Neural progenitor cell (in vitro differentiated cells): ENCODE measurements at regions not wholly inside any gene's neighbourhood (a gene's known extent, or its start where the extent isn't known, plus 50 kb on each side); places are given as distances from the start of the nearest gene placed in this dataset.
A peak's percentile ranks its signal among the peaks of the same experiment; 100 is the strongest.

Experiments
- DNase-seq: peaks from one replicate; pipeline ENCODE4 v3.0.0-alpha.2; 2016; ENCODE audit warnings: low spot score
- H2AFZ ChIP-seq: fragments of 200-600 bp; sonication (generic); replicated peaks from 2 replicates; pipeline ENCODE4 v1.6.1; 2016; ENCODE audit warnings: antibody characterized with exemption
- H3F3A ChIP-seq: fragments of 200-600 bp; sonication (generic); 2 replicates; pipeline ENCODE4 v1.6.1; 2016; ENCODE audit warnings: antibody characterized with exemption, low read depth
- H3K27ac ChIP-seq: fragments of 200-600 bp; sonication (generic); 2 replicates; pipeline ENCODE4 v1.5.1; 2016; ENCODE audit warnings: mild to moderate bottlenecking
- H3K27me3 ChIP-seq: fragments of 200-600 bp; sonication (generic); 2 replicates; pipeline ENCODE4 v1.6.1; 2016; ENCODE audit warnings: mild to moderate bottlenecking, moderate library complexity
- H3K36me3 ChIP-seq: fragments of 200-600 bp; sonication (generic); 2 replicates; pipeline ENCODE4 v1.5.1; 2016
- H3K4me1 ChIP-seq: fragments of 200-600 bp; sonication (generic); 2 replicates; pipeline ENCODE4 v1.6.1; 2016; ENCODE audit warnings: mixed run types
- H3K4me2 ChIP-seq: fragments of 200-600 bp; sonication (generic); 2 replicates; pipeline ENCODE4 v1.6.1; 2016
- H3K4me3 ChIP-seq: fragments of 200-600 bp; sonication (generic); 2 replicates; pipeline ENCODE4 v1.5.1; 2016
- H3K79me2 ChIP-seq: fragments of 200-600 bp; sonication (generic); 2 replicates; pipeline ENCODE4 v1.6.1; 2016; ENCODE audit warnings: low read depth
- H3K9ac ChIP-seq: fragments of 200-600 bp; sonication (generic); 2 replicates; pipeline ENCODE4 v1.6.1; 2016
- H3K9me3 ChIP-seq: fragments of 200-600 bp; sonication (generic); 2 replicates; pipeline ENCODE4 v1.5.1; 2016; ENCODE audit warnings: low read depth
- H4K20me1 ChIP-seq: fragments of 200-600 bp; sonication (generic); 2 replicates; pipeline ENCODE4 v1.6.1; 2016; ENCODE audit warnings: low read depth
- H3K27ac Mint-ChIP-seq: 3 replicates; pipeline ENCODE4 v1.8.0; 2021; ENCODE audit warnings: mixed read lengths
- H3K27me3 Mint-ChIP-seq: 2 replicates; pipeline ENCODE4 v1.8.0; 2022; ENCODE audit warnings: low read depth, mild to moderate bottlenecking, inconsistent platforms, moderate library complexity, mixed read lengths; ENCODE audit not compliant: insufficient read depth
- H3K36me3 Mint-ChIP-seq: 3 replicates; pipeline ENCODE4 v1.8.0; 2021; ENCODE audit warnings: mixed read lengths
- H3K4me1 Mint-ChIP-seq: 3 replicates; pipeline ENCODE4 v1.8.0; 2021; ENCODE audit warnings: mixed read lengths
- H3K4me3 Mint-ChIP-seq: 3 replicates; pipeline ENCODE4 v1.8.0; 2021; ENCODE audit warnings: mild to moderate bottlenecking, moderate library complexity, mixed read lengths
- H3K9me3 Mint-ChIP-seq: 3 replicates; pipeline ENCODE4 v1.8.0; 2020; ENCODE audit warnings: mixed read lengths
- CTCF ChIP-seq: fragments of 200-600 bp; sonication (generic); IDR thresholded peaks from 2 replicates; pipeline ENCODE4 v1.5.1; 2017; ENCODE audit warnings: antibody characterized with exemption, mild to moderate bottlenecking
- EZH2 ChIP-seq: fragments of 200-600 bp; sonication (generic); IDR thresholded peaks from 2 replicates; pipeline ENCODE4 v1.6.1; 2017; ENCODE audit warnings: antibody characterized with exemption, mild to moderate bottlenecking, moderate library complexity
- EZH2phosphoT487 ChIP-seq: fragments of 200-600 bp; sonication (generic); IDR thresholded peaks from 2 replicates; pipeline ENCODE4 v1.6.1; 2017; ENCODE audit warnings: antibody characterized with exemption

- peaks cover 2% of the 10 kb centered on the region for H3K27me3 Mint-ChIP-seq
- DNase-seq, result no peak
- Histone ChIP-seq H3K9me3 (no peaks in the 10 kb centered on the region), H3K27ac (no peak overlapping the region), H3K4me2 (peak overlapping the region; percentile 65), H3K79me2 (no peaks in the 10 kb centered on the region), H4K20me1 (no peaks in the 10 kb centered on the region), H3F3A (no peaks in the 10 kb centered on the region), H3K27me3 (no peaks in the 10 kb centered on the region), H3K4me1 (peaks cover 38% of the 10 kb centered on the region), H3K36me3 (no peaks in the 10 kb centered on the region), H3K4me3 (no peak overlapping the region), H3K9ac (no peak overlapping the region), H2AFZ (peak overlapping the region; percentile 48)
- no peak overlapping the region for H3K27ac Mint-ChIP-seq
- no peak overlapping the region for H3K4me3 Mint-ChIP-seq
- no peaks in the 10 kb centered on the region for H3K9me3 Mint-ChIP-seq
- TF ChIP-seq EZH2, result no peak
- no peak for TF ChIP-seq EZH2phosphoT487
- no peak for TF ChIP-seq CTCF
- peaks cover 30% of the 10 kb centered on the region for H3K4me1 Mint-ChIP-seq
- no peaks in the 10 kb centered on the region for H3K36me3 Mint-ChIP-seq
Measured at GRCh38 chr12:46660719-46661109, 165.1 kb downstream of the SLC38A4 start.

- H3K27me3 Mint-ChIP-seq, result peaks cover 2% of the 10 kb centered on the region
- Histone ChIP-seq H3K27me3 (no peaks in the 10 kb centered on the region), H3K4me1 (peaks cover 38% of the 10 kb centered on the region), H4K20me1 (no peaks in the 10 kb centered on the region), H3K4me3 (no peak overlapping the region), H3K9me3 (no peaks in the 10 kb centered on the region), H3K9ac (no peak overlapping the region), H3K27ac (no peak overlapping the region), H3F3A (no peaks in the 10 kb centered on the region), H3K4me2 (peak overlapping the region; percentile 65), H3K36me3 (no peaks in the 10 kb centered on the region), H2AFZ (peak overlapping the region; percentile 40), H3K79me2 (no peaks in the 10 kb centered on the region)
- peaks cover 30% of the 10 kb centered on the region for H3K4me1 Mint-ChIP-seq
- TF ChIP-seq EZH2 (no peak), CTCF (no peak), EZH2phosphoT487 (no peak)
- H3K9me3 Mint-ChIP-seq, result no peaks in the 10 kb centered on the region
- no peak overlapping the region for H3K27ac Mint-ChIP-seq
- DNase-seq, result no peak
- H3K36me3 Mint-ChIP-seq, result no peaks in the 10 kb centered on the region
- no peak overlapping the region for H3K4me3 Mint-ChIP-seq
Measured at GRCh38 chr12:46660276-46660675, 165.5 kb downstream of the SLC38A4 start.

- no peak overlapping the region for H3K9ac ChIP-seq
- no peak overlapping the region for H2AFZ ChIP-seq
- peak overlapping the region; percentile 65 for H3K4me2 ChIP-seq
Measured at GRCh38 chr12:46659824-46660223, 166.0 kb downstream of the SLC38A4 start.

More at GRCh38 chr12:46659824-46660223, 166.0 kb downstream of the SLC38A4 start:
- Histone ChIP-seq H3K4me1 (peaks cover 38% of the 10 kb centered on the region), H3K9me3 (no peaks in the 10 kb centered on the region), H3F3A (no peaks in the 10 kb centered on the region), H3K4me3 (peak overlapping the region; percentile 1), H3K36me3 (no peaks in the 10 kb centered on the region), H4K20me1 (no peaks in the 10 kb centered on the region), H3K79me2 (no peaks in the 10 kb centered on the region), H3K27ac (peak overlapping the region; percentile 22), H3K27me3 (no peaks in the 10 kb centered on the region)
- no peaks in the 10 kb centered on the region for H3K36me3 Mint-ChIP-seq
- H3K4me3 Mint-ChIP-seq, result no peak overlapping the region
- DNase-seq, result no peak
- TF ChIP-seq EZH2, result no peak
- no peak for TF ChIP-seq EZH2phosphoT487
- no peak for TF ChIP-seq CTCF
- peaks cover 2% of the 10 kb centered on the region for H3K27me3 Mint-ChIP-seq
- no peaks in the 10 kb centered on the region for H3K9me3 Mint-ChIP-seq
- H3K27ac Mint-ChIP-seq, result no peak overlapping the region
- peaks cover 26% of the 10 kb centered on the region for H3K4me1 Mint-ChIP-seq
